Esophagus muscularis mucosa (tissue), 3 donors: ENCODE measurements at regions not wholly inside any gene's neighbourhood (a gene's known extent, or its start where the extent isn't known, plus 50 kb on each side); places are given as distances from the start of the nearest gene placed in this dataset.
"Not testable (repeated sequence)": the region's sequence is repeated elsewhere in the genome, so short reads cannot be mapped to it uniquely, and the experiment has no call there.

Experiments used
- CTCF ChIP-seq, 3 experiments: fragments of 200-600 bp in 2 of 3; fragments of 450-650 bp in 1 of 3; sonication (generic) in 2 of 3; IDR thresholded peaks; one replicate each; pipeline ENCODE4 v1.5.1; 2017 to 2019; ENCODE audit warnings: antibody characterized with exemption in 3 of 3, mild to moderate bottlenecking in 2 of 3, moderate library complexity in 1 of 3
- POLR2A ChIP-seq: fragments of 450-650 bp; IDR thresholded peaks from one replicate; pipeline ENCODE4 v1.6.1; 2017; ENCODE audit warnings: antibody characterized with exemption, moderate library complexity, mild to moderate bottlenecking, low read depth

GRCh38 chrY:26240944-26241343 lies 619.0 kb downstream of the CDY1 start:
- not testable (repeated sequence) for TF ChIP-seq CTCF (IDR thresholded peaks at IDR 0.05); POLR2A
